ENCODE measurements at regions not wholly inside any gene's neighbourhood (a gene's known extent, or its start where the extent isn't known, plus 50 kb on each side); places are given as distances from the start of the nearest gene placed in this dataset.

- DNase-seq, result no peak
These were observed 53.9 kb upstream of the HEPHL1 start for GRCh38 chr11:93967258-93967657.

GRCh38 chr11:93967944-93968343 is 53.2 kb upstream of the HEPHL1 start:
- DNase-seq, result no peak

GRCh38 chr11:93969925-93970922 is 50.9 kb upstream of the HEPHL1 start:
- no peak for DNase-seq

Measured in stimulated activated CD4-positive, alpha-beta T cell treated with anti-CD3 and anti-CD28 coated beads, Interleukin-15, amount 100 ng/mL, for 24 hours (primary cell).